MM.1S (cell line): ENCODE measurements at regions not wholly inside any gene's neighbourhood (a gene's known extent, or its start where the extent isn't known, plus 50 kb on each side); places are given as distances from the start of the nearest gene placed in this dataset.

ENCODE experiments used
- DNase-seq: peaks from one replicate; pipeline ENCODE4 v3.0.0-alpha.2; 2015
- H2AFZ ChIP-seq: fragments of 300-600 bp; sonication (generic); 2 replicates; pipeline ENCODE4 v1.6.0; 2016; ENCODE audit warnings: antibody characterized with exemption, low read length
- H3F3A ChIP-seq: fragments of 300-600 bp; sonication (generic); 2 replicates; pipeline ENCODE4 v1.6.1; 2016; ENCODE audit warnings: mild to moderate bottlenecking, antibody characterized with exemption, low read length, moderate library complexity, mixed read lengths; ENCODE audit not compliant: insufficient read depth
- H3K27ac ChIP-seq: fragments of 300-600 bp; sonication (generic); 2 replicates; pipeline ENCODE4 v1.5.1; 2016; ENCODE audit warnings: mild to moderate bottlenecking, low read length
- H3K27me3 ChIP-seq: fragments of 300-600 bp; sonication (generic); replicated peaks from 2 replicates; pipeline ENCODE4 v1.6.0; 2016; ENCODE audit warnings: low read length; ENCODE audit not compliant: insufficient read depth
- H3K36me3 ChIP-seq: fragments of 300-600 bp; sonication (generic); replicated peaks from 2 replicates; pipeline ENCODE4 v1.6.1; 2016; ENCODE audit warnings: mild to moderate bottlenecking, low read length, mixed read lengths; ENCODE audit not compliant: insufficient read depth
- H3K4me1 ChIP-seq: fragments of 300-600 bp; sonication (generic); 2 replicates; pipeline ENCODE4 v1.6.1; 2016; ENCODE audit warnings: low read length, mixed read lengths
- H3K4me2 ChIP-seq: fragments of 300-600 bp; sonication (generic); 2 replicates; pipeline ENCODE4 v1.6.0; 2016; ENCODE audit warnings: low read depth, low read length
- H3K4me3 ChIP-seq: fragments of 300-600 bp; sonication (generic); 2 replicates; pipeline ENCODE4 v1.5.1; 2016; ENCODE audit warnings: low read length, mixed read lengths
- H3K79me2 ChIP-seq: fragments of 300-600 bp; sonication (generic); 2 replicates; pipeline ENCODE4 v1.6.1; 2016; ENCODE audit warnings: mixed run types, low read length, mixed read lengths
- H3K9ac ChIP-seq: fragments of 300-600 bp; sonication (generic); 2 replicates; pipeline ENCODE4 v1.6.1; 2016; ENCODE audit warnings: low read length, mixed read lengths
- H3K9me2 ChIP-seq: fragments of 300-600 bp; sonication (generic); replicated peaks from 2 replicates; pipeline ENCODE4 v1.6.1; 2016; ENCODE audit warnings: mild to moderate bottlenecking, low read length, mixed read lengths; ENCODE audit not compliant: insufficient read depth
- H3K9me3 ChIP-seq: fragments of 300-600 bp; sonication (generic); replicated peaks from 2 replicates; pipeline ENCODE4 v1.6.1; 2016; ENCODE audit warnings: mild to moderate bottlenecking, low read length, mixed read lengths; ENCODE audit not compliant: insufficient read depth
- H4K20me1 ChIP-seq: fragments of 300-600 bp; sonication (generic); 2 replicates; pipeline ENCODE4 v1.6.1; 2016; ENCODE audit warnings: mild to moderate bottlenecking, low read length, moderate library complexity, mixed read lengths; ENCODE audit not compliant: insufficient read depth
- CTCF ChIP-seq: fragments of 300-600 bp; sonication (generic); IDR thresholded peaks from 2 replicates; pipeline ENCODE4 v1.5.1; 2016; ENCODE audit warnings: antibody characterized with exemption, low read length, mixed read lengths
- EZH2 ChIP-seq: fragments of 300-600 bp; sonication (generic); optimal IDR thresholded peaks from 2 replicates; pipeline ENCODE3; 2017; ENCODE audit warnings: low read depth, mild to moderate bottlenecking, antibody characterized with exemption, low read length, mixed read lengths
- EZH2phosphoT487 ChIP-seq: fragments of 300-600 bp; sonication (generic); IDR thresholded peaks from 2 replicates; pipeline ENCODE4 v1.6.1; 2018; ENCODE audit warnings: antibody characterized with exemption, low read length

- Histone ChIP-seq H3K27me3 (no peaks in the 10 kb centered on the region; the same call in none of the 2 replicates), H4K20me1 (no peaks in the 10 kb centered on the region), H3K9me2 (no peaks in the 10 kb centered on the region), H3K9ac (no peak overlapping the region), H2AFZ (no peak overlapping the region), H3K4me3 (no peak overlapping the region), H3K4me2 (peak overlapping the region; percentile 61; the same call in 1 of the 2 replicates), H3K9me3 (no peaks in the 10 kb centered on the region), H3F3A (peaks cover 7% of the 10 kb centered on the region; the same call in 1 of the 2 replicates), H3K36me3 (no peaks in the 10 kb centered on the region), H3K4me1 (peaks cover 12% of the 10 kb centered on the region), H3K27ac (no peak overlapping the region; the same call in 1 of the 2 replicates), H3K79me2 (no peaks in the 10 kb centered on the region)
- DNase-seq = peak; percentile 88
- no peak for TF ChIP-seq EZH2phosphoT487
- TF ChIP-seq CTCF = no peak
- no peak for TF ChIP-seq EZH2
These were observed 1540.5 kb downstream of the UQCRFS1 start for GRCh38 chr19:27672309-27673047.

DNA sequence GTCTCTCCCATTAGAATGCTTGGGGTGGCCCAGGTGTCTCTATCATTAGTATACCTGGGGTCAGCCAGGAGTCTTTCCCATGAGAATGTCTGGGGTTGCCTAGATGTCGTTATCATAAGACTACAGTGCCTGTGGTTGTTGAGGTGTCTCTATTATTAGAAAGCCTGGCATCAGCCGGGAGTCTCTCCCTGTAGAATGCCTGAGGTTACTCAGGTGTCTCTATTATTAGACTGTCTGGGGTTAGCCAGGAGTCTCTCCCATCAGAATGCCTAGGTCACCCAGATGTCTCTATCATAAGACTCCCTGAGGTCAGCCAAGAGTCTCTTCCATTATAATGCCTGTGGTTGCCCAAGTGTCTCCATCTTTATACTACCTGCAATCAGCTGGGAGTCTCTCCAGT lies 1541.1 kb downstream of the UQCRFS1 start:
- H3K9me3 ChIP-seq = no peaks in the 10 kb centered on the region
- H3K9me2 ChIP-seq = no peaks in the 10 kb centered on the region
- H3K9ac ChIP-seq = no peak overlapping the region
- peak overlapping the region; percentile 61; the same call in 1 of the 2 replicates for H3K4me2 ChIP-seq
- no peaks in the 10 kb centered on the region for H4K20me1 ChIP-seq
- H3K27me3 ChIP-seq = no peaks in the 10 kb centered on the region; the same call in none of the 2 replicates
- no peak overlapping the region for H2AFZ ChIP-seq
- H3F3A ChIP-seq = peaks cover 7% of the 10 kb centered on the region; the same call in 1 of the 2 replicates
- H3K36me3 ChIP-seq = no peaks in the 10 kb centered on the region
- DNase-seq = no peak
- no peaks in the 10 kb centered on the region for H3K79me2 ChIP-seq
- peaks cover 12% of the 10 kb centered on the region for H3K4me1 ChIP-seq
- H3K4me3 ChIP-seq = no peak overlapping the region
- TF ChIP-seq EZH2phosphoT487 = no peak
- no peak for TF ChIP-seq CTCF
- TF ChIP-seq EZH2 = no peak
- H3K27ac ChIP-seq = no peak overlapping the region

DNA sequence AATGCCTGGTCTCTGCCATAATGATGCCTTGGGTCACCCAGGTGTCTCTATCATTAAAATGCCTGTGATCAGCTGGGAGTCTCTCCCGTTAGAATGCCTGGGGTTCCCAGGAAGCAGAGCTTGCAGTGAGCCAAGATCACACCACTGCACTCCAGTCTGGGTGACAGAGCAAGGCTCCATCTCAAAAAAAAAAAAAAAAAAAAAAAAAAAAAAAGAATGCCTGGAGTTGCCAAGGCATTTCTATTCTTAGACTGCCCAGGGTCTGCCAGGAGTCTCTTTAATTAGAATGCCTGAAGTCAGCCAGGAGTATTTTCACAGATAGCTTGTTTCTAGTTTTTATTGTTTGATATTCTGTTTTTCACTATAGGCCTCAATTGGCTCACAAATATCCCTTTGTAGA lies 1552.5 kb downstream of the UQCRFS1 start:
- no peaks in the 10 kb centered on the region for H3F3A ChIP-seq
- DNase-seq = no peak
- no peaks in the 10 kb centered on the region for H4K20me1 ChIP-seq
- TF ChIP-seq EZH2phosphoT487 = no peak
- TF ChIP-seq CTCF = no peak
- no peak for TF ChIP-seq EZH2
- H3K36me3 ChIP-seq = no peaks in the 10 kb centered on the region
- H3K9ac ChIP-seq = no peak overlapping the region
- no peak overlapping the region for H2AFZ ChIP-seq
- H3K9me3 ChIP-seq = no peaks in the 10 kb centered on the region
- no peaks in the 10 kb centered on the region for H3K27me3 ChIP-seq
- H3K27ac ChIP-seq = no peak overlapping the region
- H3K9me2 ChIP-seq = no peaks in the 10 kb centered on the region
- no peaks in the 10 kb centered on the region for H3K4me1 ChIP-seq
- H3K4me3 ChIP-seq = no peak overlapping the region
- no peak overlapping the region for H3K4me2 ChIP-seq
- H3K79me2 ChIP-seq = no peaks in the 10 kb centered on the region
